OCI-LY7 (cell line): ENCODE measurements at regions not wholly inside any gene's neighbourhood (a gene's known extent, or its start where the extent isn't known, plus 50 kb on each side); places are given as distances from the start of the nearest gene placed in this dataset.

Experiments used
- BruUV-seq: library from RNA; stranded (reverse); fragments of 400-500 nt; replicated peaks from 2 replicates; lab custom pipeline; 2021; lab: Mats Ljungman, UMichigan
- CTCF ChIA-PET: fragments of 300-600 bp; sonication (Branson Sonifier 250); formaldehyde crosslinking; loops from one replicate; lab custom pipeline; 2022; ENCODE audit warnings: antibody characterized with exemption; ENCODE audit not compliant: unreplicated experiment; lab: Charles Lee
- POLR2A ChIA-PET: fragments of 300-600 bp; sonication (Branson Sonifier 250); formaldehyde crosslinking; loops from one replicate; lab custom pipeline; 2022; ENCODE audit warnings: antibody characterized with exemption; lab: Charles Lee
- DNase-seq: peaks from one replicate; pipeline ENCODE4 v3.0.0-alpha.2; 2015; ENCODE audit warnings: low spot score
- H2AFZ ChIP-seq: fragments of 200-600 bp; sonication (generic), shearing (Covaris generic); 2 replicates; pipeline ENCODE4 v1.6.1; 2014; ENCODE audit warnings: mild to moderate bottlenecking, antibody characterized with exemption, low read length, moderate library complexity
- H3K27ac ChIP-seq: fragments of 200-600 bp; sonication (generic); 2 replicates; pipeline ENCODE4 v1.5.1; 2014; ENCODE audit warnings: mixed run types, low read depth, mild to moderate bottlenecking, moderate library complexity, low read length, inconsistent platforms; ENCODE audit not compliant: poor library complexity, severe bottlenecking
- H3K36me3 ChIP-seq: fragments of 200-600 bp; sonication (generic); 2 replicates; pipeline ENCODE4 v1.6.1; 2014; ENCODE audit warnings: mild to moderate bottlenecking, antibody characterized with exemption, low read length, moderate library complexity, mixed read lengths; ENCODE audit not compliant: insufficient read depth
- H3K4me1 ChIP-seq: fragments of 200-600 bp; sonication (generic); 2 replicates; pipeline ENCODE4 v1.5.1; 2014; ENCODE audit warnings: mild to moderate bottlenecking, low read length; ENCODE audit not compliant: insufficient read depth, poor library complexity, severe bottlenecking
- H3K4me2 ChIP-seq: fragments of 200-600 bp; sonication (generic); 2 replicates; pipeline ENCODE4 v1.6.1; 2014; ENCODE audit warnings: mild to moderate bottlenecking, low read length
- H3K4me3 ChIP-seq: fragments of 200-600 bp; sonication (generic); 2 replicates; pipeline ENCODE4 v1.5.1; 2014; ENCODE audit warnings: mild to moderate bottlenecking, low read depth, low read length; ENCODE audit not compliant: poor library complexity, severe bottlenecking
- H3K79me2 ChIP-seq: fragments of 200-600 bp; sonication (generic); 2 replicates; pipeline ENCODE4 v1.6.1; 2016; ENCODE audit warnings: low read depth, mild to moderate bottlenecking, low read length, moderate library complexity, mixed read lengths; ENCODE audit not compliant: insufficient read depth
- H3K9me2 ChIP-seq: fragments of 200-600 bp; sonication (generic); 2 replicates; pipeline ENCODE4 v1.6.1; 2016; ENCODE audit warnings: mild to moderate bottlenecking, low read length, mixed read lengths; ENCODE audit not compliant: insufficient read depth
- H3K9me3 ChIP-seq: fragments of 200-600 bp; sonication (generic); 2 replicates; pipeline ENCODE4 v1.6.1; 2014; ENCODE audit warnings: mild to moderate bottlenecking, mixed run types, low read length, mixed read lengths
- H4K20me1 ChIP-seq: fragments of 200-600 bp; sonication (generic); 2 replicates; pipeline ENCODE4 v1.6.1; 2014; ENCODE audit warnings: mild to moderate bottlenecking, antibody characterized with exemption, low read length, moderate library complexity, mixed read lengths; ENCODE audit not compliant: insufficient read depth
- CTCF ChIP-seq: fragments of 200-600 bp; sonication (generic); conservative IDR thresholded peaks from 2 replicates; pipeline ENCODE4 v1.5.1; 2014; ENCODE audit warnings: mild to moderate bottlenecking, antibody characterized with exemption, low read length, moderate library complexity, mixed read lengths
- EZH2phosphoT487 ChIP-seq: fragments of 200-600 bp; sonication (generic); IDR thresholded peaks from 2 replicates; pipeline ENCODE4 v1.6.1; 2018; ENCODE audit warnings: low read depth, borderline replicate concordance, mild to moderate bottlenecking, mixed run types, antibody characterized with exemption, low read length, moderate library complexity, mixed read lengths
- intact Hi-C: fragments of 100-400 bp; cut with micrococcal nuclease; formaldehyde crosslinking; loops from one replicate; pipeline ENCODE4 v1.10.0; 2022; ENCODE audit not compliant: unreplicated experiment

GRCh38 chr5:3098821-3099220, 347.3 kb upstream of the IRX2 start:
- Histone ChIP-seq H3K79me2 (no peaks in the 10 kb centered on the region), H4K20me1 (no peaks in the 10 kb centered on the region), H3K4me3 (no peak overlapping the region), H3K27ac (no peak overlapping the region), H3K36me3 (no peaks in the 10 kb centered on the region), H3K4me2 (no peak overlapping the region), H3K4me1 (no peaks in the 10 kb centered on the region), H2AFZ (no peak overlapping the region), H3K9me2 (no peaks in the 10 kb centered on the region), H3K9me3 (no peaks in the 10 kb centered on the region)
- CTCF ChIA-PET = no interaction called here
- no peak for DNase-seq
- intact Hi-C loops = no loop called here
- no TSS peak for BruUV-seq
- POLR2A ChIA-PET = no interaction called here
- TF ChIP-seq CTCF (no peak), EZH2phosphoT487 (no peak)

GRCh38 chr5:3092664-3093063, 341.2 kb upstream of the IRX2 start:
- no peaks in the 10 kb centered on the region for H3K79me2 ChIP-seq
- H3K9me2 ChIP-seq = no peaks in the 10 kb centered on the region
- H3K27ac ChIP-seq = no peak overlapping the region
- ChIA-PET POLR2A (no interaction called here), CTCF (no interaction called here)
- TF ChIP-seq CTCF (no peak), EZH2phosphoT487 (no peak)
- no peaks in the 10 kb centered on the region for H3K4me1 ChIP-seq
- intact Hi-C loops = no loop called here
- no TSS peak for BruUV-seq
- H2AFZ ChIP-seq = no peak overlapping the region
- H3K4me2 ChIP-seq = no peak overlapping the region
- no peaks in the 10 kb centered on the region for H3K9me3 ChIP-seq
- H3K4me3 ChIP-seq = no peak overlapping the region
- no peaks in the 10 kb centered on the region for H4K20me1 ChIP-seq
- no peak for DNase-seq
- no peaks in the 10 kb centered on the region for H3K36me3 ChIP-seq

- CTCF ChIA-PET = no interaction called here
- no peaks in the 10 kb centered on the region for H3K9me2 ChIP-seq
- no peak overlapping the region for H3K4me3 ChIP-seq
- H3K9me3 ChIP-seq = no peaks in the 10 kb centered on the region
- H3K79me2 ChIP-seq = no peaks in the 10 kb centered on the region
- no peak overlapping the region for H3K4me2 ChIP-seq
- intact Hi-C loops = no loop called here
- no peaks in the 10 kb centered on the region for H4K20me1 ChIP-seq
- DNase-seq = no peak
- no TSS peak for BruUV-seq
- H3K4me1 ChIP-seq = no peaks in the 10 kb centered on the region
- H2AFZ ChIP-seq = no peak overlapping the region
- POLR2A ChIA-PET = no interaction called here
- TF ChIP-seq EZH2phosphoT487 (no peak), CTCF (no peak)
- no peak overlapping the region for H3K27ac ChIP-seq
- no peaks in the 10 kb centered on the region for H3K36me3 ChIP-seq
Measured at GRCh38 chr5:3092211-3092610, 340.7 kb upstream of the IRX2 start.
